ENCODE measurements at regions not wholly inside any gene's neighbourhood (a gene's known extent, or its start where the extent isn't known, plus 50 kb on each side); places are given as distances from the start of the nearest gene placed in this dataset.
A peak's percentile ranks its signal among the peaks of the same experiment; 100 is the strongest.

GRCh38 chr4:171448358-171448757, 364.8 kb upstream of the GALNTL6 start:
- Histone ChIP-seq H3K27me3 (no peaks in the 10 kb centered on the region), H3K27ac (no peak overlapping the region), H3K4me1 (no peaks in the 10 kb centered on the region), H3K36me3 (ENCODE audit: low read depth, missing control alignments) (no peaks in the 10 kb centered on the region), H3K4me3 (no peak overlapping the region), H3K9me3 (no peaks in the 10 kb centered on the region)
- DNase-seq, result no peak
- intact Hi-C loops (cut with DNase I; ENCODE audit: low total_unique reads), result no loop called here
- 69 to 78% methylated on average over 2 of the region's 2 CpGs for WGBS, 2 donors
- TF ChIP-seq POLR2A (IDR thresholded peaks at IDR 0.05), result no peak
- no peak for TF ChIP-seq CTCF (IDR thresholded peaks at IDR 0.05)

GRCh38 chr4:171441300-171441941, 371.8 kb upstream of the GALNTL6 start:
- H3K4me1 ChIP-seq, result no peaks in the 10 kb centered on the region
- 67 to 80% methylated on average over 1 of the region's 1 CpG for WGBS, 2 donors

GRCh38 chr4:171433674-171434073, 379.5 kb upstream of the GALNTL6 start:
- intact Hi-C loops (cut with DNase I; ENCODE audit: low total_unique reads), result no loop called here
- TF ChIP-seq POLR2A (IDR thresholded peaks at IDR 0.05) (no peak), CTCF (IDR thresholded peaks at IDR 0.05) (peak in 1 of 3 experiments; percentile 25)
- no peak overlapping the region for H3K27ac ChIP-seq
- H3K36me3 ChIP-seq (ENCODE audit: low read depth, missing control alignments), result no peaks in the 10 kb centered on the region
- DNase-seq, result no peak
- no peaks in the 10 kb centered on the region for H3K27me3 ChIP-seq
- no peaks in the 10 kb centered on the region for H3K9me3 ChIP-seq
- no peak overlapping the region for H3K4me3 ChIP-seq
- no peaks in the 10 kb centered on the region for H3K4me1 ChIP-seq

More at GRCh38 chr4:171441300-171441941, 371.8 kb upstream of the GALNTL6 start:
- TF ChIP-seq POLR2A (IDR thresholded peaks at IDR 0.05), result no peak
- TF ChIP-seq CTCF (IDR thresholded peaks at IDR 0.05), result no peak
- Histone ChIP-seq H3K9me3 (no peaks in the 10 kb centered on the region), H3K4me3 (no peak overlapping the region), H3K36me3 (ENCODE audit: low read depth, missing control alignments) (no peaks in the 10 kb centered on the region), H3K27ac (no peak overlapping the region), H3K27me3 (no peaks in the 10 kb centered on the region)
- intact Hi-C loops (cut with DNase I; ENCODE audit: low total_unique reads), result no loop called here
- DNase-seq, result no peak

GRCh38 chr4:171432536-171432935, 380.7 kb upstream of the GALNTL6 start:
- H3K4me1 ChIP-seq, result no peaks in the 10 kb centered on the region
- TF ChIP-seq CTCF (IDR thresholded peaks at IDR 0.05), result no peak
- no peak for TF ChIP-seq POLR2A (IDR thresholded peaks at IDR 0.05)
- intact Hi-C loops (cut with DNase I; ENCODE audit: low total_unique reads), result no loop called here
- no peak overlapping the region for H3K4me3 ChIP-seq
- no peaks in the 10 kb centered on the region for H3K27me3 ChIP-seq
- H3K27ac ChIP-seq, result no peak overlapping the region
- no peaks in the 10 kb centered on the region for H3K36me3 ChIP-seq (ENCODE audit: low read depth, missing control alignments)
- no peak for DNase-seq
- no peaks in the 10 kb centered on the region for H3K9me3 ChIP-seq

GRCh38 chr4:171430495-171430894, 382.7 kb upstream of the GALNTL6 start:
- TF ChIP-seq CTCF (IDR thresholded peaks at IDR 0.05) (no peak), POLR2A (IDR thresholded peaks at IDR 0.05) (no peak)
- Histone ChIP-seq H3K4me1 (no peaks in the 10 kb centered on the region), H3K27me3 (no peaks in the 10 kb centered on the region), H3K27ac (no peak overlapping the region), H3K4me3 (no peak overlapping the region), H3K36me3 (ENCODE audit: low read depth, missing control alignments) (no peaks in the 10 kb centered on the region), H3K9me3 (no peaks in the 10 kb centered on the region)
- intact Hi-C loops (cut with DNase I; ENCODE audit: low total_unique reads), result no loop called here
- 96 to 100% methylated on average over 3 of the region's 3 CpGs for WGBS, 2 donors
- no peak for DNase-seq

Data from testis (tissue), 2 donors.